HCT116 (cell line): ENCODE measurements at regions not wholly inside any gene's neighbourhood (a gene's known extent, or its start where the extent isn't known, plus 50 kb on each side); places are given as distances from the start of the nearest gene placed in this dataset.

Source experiments
- ATAC-seq: fragments of 200-7000 bp; cut with Tn5 transposase; 2 replicates; pipeline ENCODE4 v1.9.1; 2020; ENCODE audit warnings: mild to moderate bottlenecking, moderate library complexity
- BruUV-seq: library from RNA; stranded (reverse); fragments of 400-500 nt; replicated peaks from 2 replicates; lab custom pipeline; 2021; lab: Mats Ljungman, UMichigan
- CTCF ChIA-PET: fragments of 300-600 bp; sonication (Branson Sonifier 250); formaldehyde crosslinking; loops from one replicate; lab custom pipeline; 2021; ENCODE audit warnings: antibody characterized with exemption; lab: Charles Lee
- POLR2A ChIA-PET: fragments of 300-600, 350-600 bp; sonication (Branson Sonifier 250); formaldehyde crosslinking; loops from one replicate; lab custom pipeline; 2021; ENCODE audit warnings: antibody characterized with exemption; lab: Charles Lee
- RAD21 ChIA-PET, 2 experiments: fragments of 300-600 bp; sonication (Branson Sonifier 250); formaldehyde crosslinking; loops; one replicate each; lab custom pipeline; 2023; ENCODE audit warnings: low total read pairs in 2 of 2; ENCODE audit not compliant: uncharacterized antibody in 2 of 2, unreplicated experiment in 2 of 2, low non-redundant PET in 1 of 2; lab: Charles Lee
- DNase-seq: peaks from one replicate; pipeline ENCODE4 v3.0.0-alpha.2; 2010; ENCODE audit warnings: low read depth, low spot score
- H2AFZ ChIP-seq: fragments of 200-600 bp; shearing (Covaris generic), sonication (generic); 2 replicates; pipeline ENCODE4 v1.6.1; 2017; ENCODE audit warnings: low read depth, mixed run types, mixed read lengths, antibody characterized with exemption, low read length; ENCODE audit not compliant: poor library complexity, severe bottlenecking
- H3K27ac ChIP-seq: 2 replicates; pipeline ENCODE4 v1.5.1; 2012; ENCODE audit warnings: low read depth, low read length
- H3K27me3 ChIP-seq: fragments of 200-600 bp; sonication (generic); 2 replicates; pipeline ENCODE4 v1.6.1; 2016; ENCODE audit warnings: mixed run types, low read length, mixed read lengths; ENCODE audit not compliant: insufficient read depth
- H3K36me3 ChIP-seq, 2 experiments: fragments of 200-500 bp in 1 of 2; fragments of 200-600 bp in 1 of 2; sonication (Bioruptor generic) in 1 of 2; sonication (generic) in 1 of 2; 2 replicates each; pipeline versions ENCODE4 v1.5.1 to v1.6.1; 2014 to 2016; ENCODE audit warnings: low read length in 2 of 2, inconsistent platforms in 1 of 2, mixed read lengths in 1 of 2, mixed run types in 1 of 2; ENCODE audit not compliant: insufficient read depth in 2 of 2, control insufficient read depth in 1 of 2
- H3K4me1 ChIP-seq, 2 experiments: fragments of 200-600 bp in 1 of 2; sonication (generic) in 1 of 2; 2 replicates each; pipeline versions ENCODE4 v1.5.1 to v1.6.1; 2012 to 2017; ENCODE audit warnings: low read length in 2 of 2, inconsistent platforms in 1 of 2, mild to moderate bottlenecking in 1 of 2, mixed read lengths in 1 of 2, mixed run types in 1 of 2, moderate library complexity in 1 of 2; ENCODE audit not compliant: insufficient read depth in 2 of 2, control insufficient read depth in 1 of 2
- H3K4me2 ChIP-seq: fragments of 200-600 bp; sonication (generic); 2 replicates; pipeline ENCODE4 v1.6.1; 2017; ENCODE audit warnings: mixed run types, low read length, mixed read lengths
- H3K4me3 ChIP-seq, 2 experiments: fragments of 200-600 bp in 1 of 2; sonication (generic) in 1 of 2; replicated peaks in 1 of 2; 2 replicates each; pipeline ENCODE4 v1.5.1; 2011 to 2016; ENCODE audit warnings: low read length in 2 of 2, control low read depth in 1 of 2, low read depth in 1 of 2, mild to moderate bottlenecking in 1 of 2, mixed read lengths in 1 of 2, mixed run types in 1 of 2
- H3K79me2 ChIP-seq: fragments of 200-600 bp; sonication (generic); 2 replicates; pipeline ENCODE4 v1.6.1; 2017; ENCODE audit warnings: mild to moderate bottlenecking, mixed run types, low read length, moderate library complexity, mixed read lengths; ENCODE audit not compliant: insufficient read depth
- H3K9ac ChIP-seq: fragments of 200-600 bp; sonication (generic); 2 replicates; pipeline ENCODE4 v1.6.1; 2016; ENCODE audit warnings: low read length, mixed read lengths
- H3K9me2 ChIP-seq: fragments of 200-600 bp; sonication (generic), shearing (Covaris generic); 2 replicates; pipeline ENCODE4 v1.6.1; 2017; ENCODE audit warnings: mixed run types, mild to moderate bottlenecking, moderate library complexity; ENCODE audit not compliant: insufficient read depth
- H3K9me3 ChIP-seq, 2 experiments: fragments of 200-500 bp in 1 of 2; fragments of 200-600 bp in 1 of 2; sonication (Bioruptor generic) in 1 of 2; sonication (generic) in 1 of 2; 2 replicates each; pipeline ENCODE4 v1.6.1; 2014 to 2017; ENCODE audit warnings: low read length in 2 of 2, mixed read lengths in 2 of 2, inconsistent platforms in 1 of 2, low read depth in 1 of 2, mild to moderate bottlenecking in 1 of 2, mixed run types in 1 of 2, moderate library complexity in 1 of 2; ENCODE audit not compliant: control insufficient read depth in 1 of 2, insufficient read depth in 1 of 2
- H4K20me1 ChIP-seq: fragments of 200-600 bp; sonication (generic), shearing (Covaris generic); 2 replicates; pipeline ENCODE4 v1.6.1; 2017; ENCODE audit warnings: mixed run types, mild to moderate bottlenecking, moderate library complexity; ENCODE audit not compliant: insufficient read depth
- CBX3 ChIP-seq: IDR thresholded peaks from 2 replicates; pipeline ENCODE4 v1.6.1; 2012; ENCODE audit warnings: low read depth
- CEBPB ChIP-seq: IDR thresholded peaks from 2 replicates; pipeline ENCODE4 v1.6.1; 2012; ENCODE audit warnings: low read depth
- EGR1 ChIP-seq: IDR thresholded peaks from 2 replicates; pipeline ENCODE4 v1.6.1; 2012; ENCODE audit warnings: low read depth
- ELF1 ChIP-seq: IDR thresholded peaks from 2 replicates; pipeline ENCODE4 v1.6.1; 2012; ENCODE audit warnings: low read depth, borderline replicate concordance
- EZH2phosphoT487 ChIP-seq: fragments of 200-600 bp; IDR thresholded peaks from 2 replicates; pipeline ENCODE4 v1.6.1; 2018; ENCODE audit warnings: antibody characterized with exemption, borderline replicate concordance
- FOSL1 ChIP-seq: IDR thresholded peaks from 2 replicates; pipeline ENCODE4 v1.6.1; 2012; ENCODE audit warnings: low read depth
- JUND ChIP-seq: IDR thresholded peaks from 2 replicates; pipeline ENCODE4 v1.6.1; 2012
- POLR2A ChIP-seq: IDR thresholded peaks from 2 replicates; pipeline ENCODE4 v1.7.0; 2011; ENCODE audit warnings: borderline replicate concordance; ENCODE audit not compliant: insufficient read depth, insufficient read length; ENCODE audit errors: extremely low read depth
- POLR2AphosphoS5 ChIP-seq: IDR thresholded peaks from 2 replicates; pipeline ENCODE4 v1.6.1; 2011; ENCODE audit warnings: mild to moderate bottlenecking, low read depth, low read length, moderate library complexity
- RAD21 ChIP-seq: IDR thresholded peaks from 2 replicates; pipeline ENCODE4 v1.6.1; 2012; ENCODE audit warnings: low read depth, mild to moderate bottlenecking
- SIN3A ChIP-seq: IDR thresholded peaks from 2 replicates; pipeline ENCODE4 v1.6.1; 2012; ENCODE audit warnings: low read depth
- SP1 ChIP-seq: IDR thresholded peaks from 2 replicates; pipeline ENCODE4 v1.6.1; 2012; ENCODE audit warnings: low read depth
- SRF ChIP-seq: IDR thresholded peaks from 2 replicates; pipeline ENCODE4 v1.6.1; 2012; ENCODE audit warnings: low read depth
- TCF7L2 ChIP-seq: IDR thresholded peaks from 2 replicates; pipeline ENCODE4 v1.7.0; 2011; ENCODE audit warnings: borderline replicate concordance, inconsistent platforms; ENCODE audit not compliant: insufficient read depth, insufficient read length; ENCODE audit errors: extremely low read depth
- YY1 ChIP-seq: IDR thresholded peaks from 2 replicates; pipeline ENCODE4 v1.6.1; 2011; ENCODE audit warnings: low read length, low read depth, moderate library complexity, mild to moderate bottlenecking; ENCODE audit not compliant: insufficient replicate concordance; ENCODE audit errors: extremely low read depth
- ZFX ChIP-seq: fragments of 450-650 bp; IDR thresholded peaks from 2 replicates; pipeline ENCODE4 v1.6.1; 2017
- ZNF274 ChIP-seq: fragments of 200-500 bp; sonication (Bioruptor generic); IDR thresholded peaks from 2 replicates; pipeline ENCODE4 v1.6.1; 2014; ENCODE audit warnings: mild to moderate bottlenecking, low read depth, low read length, inconsistent platforms
- intact Hi-C: fragments of 100-400 bp; cut with micrococcal nuclease; formaldehyde crosslinking; loops from 2 replicates; pipeline ENCODE4 v1.10.0; 2022
- TF ChIP-seq, protein P1 (sequence below): IDR thresholded peaks from 2 replicates; pipeline ENCODE4 v1.6.1; 2012; ENCODE audit warnings: low read depth
- TF ChIP-seq, protein P2 (sequence below): IDR thresholded peaks from 2 replicates; pipeline ENCODE4 v1.6.1; 2012
- TF ChIP-seq, protein P3 (sequence below): IDR thresholded peaks from 2 replicates; pipeline ENCODE4 v1.6.1; 2012
- TF ChIP-seq, protein P4 (sequence below): IDR thresholded peaks from 2 replicates; pipeline ENCODE4 v1.6.1; 2011; ENCODE audit warnings: mild to moderate bottlenecking, low read length, moderate library complexity; ENCODE audit not compliant: insufficient replicate concordance; ENCODE audit errors: extremely low read depth

DNA sequence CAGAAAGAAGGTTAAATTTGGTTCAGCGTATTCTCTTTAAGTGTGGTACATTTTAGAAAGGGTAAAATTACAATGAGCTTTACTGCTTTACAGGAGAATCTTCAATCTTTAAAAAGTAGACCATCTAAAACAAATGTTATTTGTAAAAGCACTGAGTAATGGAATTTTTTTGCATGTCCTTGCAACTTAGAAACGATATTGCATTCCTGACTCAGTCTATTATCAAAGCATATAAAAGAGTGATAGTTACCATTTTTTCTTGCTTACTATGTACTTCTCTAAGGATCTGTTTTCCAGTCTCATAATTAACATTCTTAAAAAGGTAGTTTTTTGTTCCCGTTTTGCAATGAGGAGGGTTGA lies 55.5 kb upstream of the TNFAIP8 start (continued):
- no peak for TF ChIP-seq EGR1
- TF ChIP-seq ZFX: no peak
- TF ChIP-seq POLR2A: no peak
- TF ChIP-seq, all 23 proteins: peak for 0

DNA sequence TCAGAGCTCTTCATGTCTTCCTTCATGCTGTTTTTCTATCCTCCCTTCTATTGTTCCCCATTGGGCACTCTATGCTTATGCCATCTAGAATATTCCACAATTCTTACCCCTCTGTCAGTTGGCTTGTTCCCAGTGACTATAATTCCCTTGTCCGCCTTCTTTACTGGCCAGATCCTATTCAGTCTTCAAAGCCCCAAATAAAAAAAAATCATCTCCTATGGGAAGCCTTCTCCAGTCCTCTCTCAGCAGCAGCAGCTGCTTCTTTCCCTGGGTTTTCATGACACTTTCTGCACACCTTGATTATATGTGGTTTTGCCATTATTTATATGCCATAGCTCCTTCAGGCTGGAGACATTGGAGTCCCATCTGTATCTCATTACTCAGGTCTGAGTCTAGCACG lies 54.6 kb upstream of the TNFAIP8 start:
- no peak overlapping the region for H3K4me2 ChIP-seq
- ATAC-seq (no peak), DNase-seq (no peak)
- H3K9me3 ChIP-seq: no peaks in the 10 kb centered on the region
- H2AFZ ChIP-seq: no peak overlapping the region
- intact Hi-C loops: no loop called here
- peaks cover 26 to 30% of the 10 kb centered on the region in 2 experiments for H3K4me1 ChIP-seq
- H3K27me3 ChIP-seq: no peaks in the 10 kb centered on the region
- ChIA-PET POLR2A (no interaction called here), RAD21 (no interaction called here), CTCF (no interaction called here)
- no TSS peak for BruUV-seq
- H3K79me2 ChIP-seq: no peaks in the 10 kb centered on the region
- TF ChIP-seq ZNF274 (no peak), TCF7L2 (no peak), CBX3 (no peak), SIN3A (no peak), YY1 (no peak), ELF1 (no peak), EZH2phosphoT487 (no peak), SRF (no peak), EGR1 (no peak), POLR2A (no peak), JUND (no peak), FOSL1 (no peak), CEBPB (no peak), RAD21 (no peak), POLR2AphosphoS5 (no peak), SP1 (no peak)
- TF ChIP-seq, protein P1, sequence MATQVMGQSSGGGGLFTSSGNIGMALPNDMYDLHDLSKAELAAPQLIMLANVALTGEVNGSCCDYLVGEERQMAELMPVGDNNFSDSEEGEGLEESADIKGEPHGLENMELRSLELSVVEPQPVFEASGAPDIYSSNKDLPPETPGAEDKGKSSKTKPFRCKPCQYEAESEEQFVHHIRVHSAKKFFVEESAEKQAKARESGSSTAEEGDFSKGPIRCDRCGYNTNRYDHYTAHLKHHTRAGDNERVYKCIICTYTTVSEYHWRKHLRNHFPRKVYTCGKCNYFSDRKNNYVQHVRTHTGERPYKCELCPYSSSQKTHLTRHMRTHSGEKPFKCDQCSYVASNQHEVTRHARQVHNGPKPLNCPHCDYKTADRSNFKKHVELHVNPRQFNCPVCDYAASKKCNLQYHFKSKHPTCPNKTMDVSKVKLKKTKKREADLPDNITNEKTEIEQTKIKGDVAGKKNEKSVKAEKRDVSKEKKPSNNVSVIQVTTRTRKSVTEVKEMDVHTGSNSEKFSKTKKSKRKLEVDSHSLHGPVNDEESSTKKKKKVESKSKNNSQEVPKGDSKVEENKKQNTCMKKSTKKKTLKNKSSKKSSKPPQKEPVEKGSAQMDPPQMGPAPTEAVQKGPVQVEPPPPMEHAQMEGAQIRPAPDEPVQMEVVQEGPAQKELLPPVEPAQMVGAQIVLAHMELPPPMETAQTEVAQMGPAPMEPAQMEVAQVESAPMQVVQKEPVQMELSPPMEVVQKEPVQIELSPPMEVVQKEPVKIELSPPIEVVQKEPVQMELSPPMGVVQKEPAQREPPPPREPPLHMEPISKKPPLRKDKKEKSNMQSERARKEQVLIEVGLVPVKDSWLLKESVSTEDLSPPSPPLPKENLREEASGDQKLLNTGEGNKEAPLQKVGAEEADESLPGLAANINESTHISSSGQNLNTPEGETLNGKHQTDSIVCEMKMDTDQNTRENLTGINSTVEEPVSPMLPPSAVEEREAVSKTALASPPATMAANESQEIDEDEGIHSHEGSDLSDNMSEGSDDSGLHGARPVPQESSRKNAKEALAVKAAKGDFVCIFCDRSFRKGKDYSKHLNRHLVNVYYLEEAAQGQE: no peak
- TF ChIP-seq, protein P2, sequence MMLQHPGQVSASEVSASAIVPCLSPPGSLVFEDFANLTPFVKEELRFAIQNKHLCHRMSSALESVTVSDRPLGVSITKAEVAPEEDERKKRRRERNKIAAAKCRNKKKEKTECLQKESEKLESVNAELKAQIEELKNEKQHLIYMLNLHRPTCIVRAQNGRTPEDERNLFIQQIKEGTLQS: no peak
- TF ChIP-seq, protein P3, sequence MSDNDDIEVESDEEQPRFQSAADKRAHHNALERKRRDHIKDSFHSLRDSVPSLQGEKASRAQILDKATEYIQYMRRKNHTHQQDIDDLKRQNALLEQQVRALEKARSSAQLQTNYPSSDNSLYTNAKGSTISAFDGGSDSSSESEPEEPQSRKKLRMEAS: no peak
- TF ChIP-seq, protein P4, sequence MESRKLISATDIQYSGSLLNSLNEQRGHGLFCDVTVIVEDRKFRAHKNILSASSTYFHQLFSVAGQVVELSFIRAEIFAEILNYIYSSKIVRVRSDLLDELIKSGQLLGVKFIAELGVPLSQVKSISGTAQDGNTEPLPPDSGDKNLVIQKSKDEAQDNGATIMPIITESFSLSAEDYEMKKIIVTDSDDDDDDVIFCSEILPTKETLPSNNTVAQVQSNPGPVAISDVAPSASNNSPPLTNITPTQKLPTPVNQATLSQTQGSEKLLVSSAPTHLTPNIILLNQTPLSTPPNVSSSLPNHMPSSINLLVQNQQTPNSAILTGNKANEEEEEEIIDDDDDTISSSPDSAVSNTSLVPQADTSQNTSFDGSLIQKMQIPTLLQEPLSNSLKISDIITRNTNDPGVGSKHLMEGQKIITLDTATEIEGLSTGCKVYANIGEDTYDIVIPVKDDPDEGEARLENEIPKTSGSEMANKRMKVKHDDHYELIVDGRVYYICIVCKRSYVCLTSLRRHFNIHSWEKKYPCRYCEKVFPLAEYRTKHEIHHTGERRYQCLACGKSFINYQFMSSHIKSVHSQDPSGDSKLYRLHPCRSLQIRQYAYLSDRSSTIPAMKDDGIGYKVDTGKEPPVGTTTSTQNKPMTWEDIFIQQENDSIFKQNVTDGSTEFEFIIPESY: no peak
- H3K9ac ChIP-seq: no peak overlapping the region
- no peaks in the 10 kb centered on the region for H4K20me1 ChIP-seq
- H3K4me3 ChIP-seq: no peak overlapping the region
- no peaks in the 10 kb centered on the region for H3K36me3 ChIP-seq
- H3K9me2 ChIP-seq: no peaks in the 10 kb centered on the region
- H3K27ac ChIP-seq: no peak overlapping the region
